Activated CD4-positive, alpha-beta T cell treated with anti-CD3 and anti-CD28 coated beads for 36 hours (primary cell): ENCODE measurements at regions not wholly inside any gene's neighbourhood (a gene's known extent, or its start where the extent isn't known, plus 50 kb on each side); places are given as distances from the start of the nearest gene placed in this dataset.
"Not testable (repeated sequence)": the region's sequence is repeated elsewhere in the genome, so short reads cannot be mapped to it uniquely, and the experiment has no call there.

Source experiments
- ATAC-seq: fragments of 200-7000 bp; cut with Tn5 transposase; one replicate; pipeline ENCODE4 v1.10.0; 2021; ENCODE audit warnings: mild to moderate bottlenecking, moderate library complexity
- CTCF ChIA-PET: fragments of 350-600 bp; sonication (Branson Sonifier 250); formaldehyde crosslinking; loops from one replicate; lab custom pipeline; 2021; ENCODE audit warnings: antibody characterized with exemption; lab: Charles Lee
- POLR2A ChIA-PET: fragments of 350-600 bp; sonication (Branson Sonifier 250); formaldehyde crosslinking; loops from one replicate; lab custom pipeline; 2021; ENCODE audit warnings: antibody characterized with exemption, inconsistent platforms; lab: Charles Lee
- DNase-seq: peaks from one replicate; pipeline ENCODE4 v3.0.0-alpha.2; 2020
- H3K27ac Mint-ChIP-seq: one replicate; pipeline ENCODE4 v1.8.0; 2021; ENCODE audit warnings: mixed read lengths
- H3K27me3 Mint-ChIP-seq: one replicate; pipeline ENCODE4 v1.8.0; 2021; ENCODE audit warnings: mixed read lengths
- H3K36me3 Mint-ChIP-seq: one replicate; pipeline ENCODE4 v1.8.0; 2021; ENCODE audit warnings: low read depth, mixed read lengths
- H3K4me1 Mint-ChIP-seq: one replicate; pipeline ENCODE4 v1.8.0; 2021; ENCODE audit warnings: mixed read lengths
- H3K4me3 Mint-ChIP-seq: one replicate; pipeline ENCODE4 v1.8.0; 2021; ENCODE audit warnings: mild to moderate bottlenecking, moderate library complexity, mixed read lengths
- H3K9me3 Mint-ChIP-seq: one replicate; pipeline ENCODE4 v1.8.0; 2021; ENCODE audit warnings: low read depth, mixed read lengths
- intact Hi-C, 2 experiments: fragments of 100-400 bp; cut with DNase I in 1 of 2; cut with micrococcal nuclease in 1 of 2; formaldehyde crosslinking; loops; one replicate each; pipeline versions ENCODE4 v1.14.2 to v1.15.1; 2022 to 2024; cut with DNase I, micrococcal nuclease

GRCh38 chr11:80722629-80723028, 1281.8 kb upstream of the TENM4 start:
- ChIA-PET CTCF (no interaction called here), POLR2A (no interaction called here)
- H3K9me3 Mint-ChIP-seq, result peaks cover 3% of the 10 kb centered on the region
- H3K4me1 Mint-ChIP-seq, result no peaks in the 10 kb centered on the region
- no peak for ATAC-seq
- H3K27ac Mint-ChIP-seq, result no peak overlapping the region
- H3K4me3 Mint-ChIP-seq, result no peak overlapping the region
- no peak for DNase-seq
- intact Hi-C loops, result no loop called here
- H3K27me3 Mint-ChIP-seq, result no peaks in the 10 kb centered on the region
- no peaks in the 10 kb centered on the region for H3K36me3 Mint-ChIP-seq

DNA sequence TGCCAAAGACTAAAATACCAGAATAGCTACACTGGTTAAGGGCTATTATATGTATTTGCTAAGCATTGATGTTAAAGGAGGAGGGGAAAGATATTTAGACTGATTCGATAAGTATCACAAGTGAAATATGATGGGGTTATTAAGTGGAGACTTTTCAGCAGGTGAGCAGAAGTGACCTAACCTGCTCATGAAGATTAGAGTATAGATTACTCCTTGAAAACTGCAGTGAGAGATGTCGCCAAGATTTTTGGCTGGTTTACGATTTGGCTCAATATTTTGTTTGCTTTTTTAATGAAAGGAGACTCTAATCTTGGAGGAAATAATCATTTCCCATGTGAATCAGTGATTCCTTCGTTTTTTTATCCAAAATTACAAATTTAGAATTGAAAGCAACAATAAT, 1279.5 kb upstream of the TENM4 start:
- CTCF ChIA-PET, result no interaction called here
- POLR2A ChIA-PET, result no interaction called here
- Mint-ChIP-seq H3K4me3 (no peak overlapping the region), H3K4me1 (no peaks in the 10 kb centered on the region), H3K27me3 (no peaks in the 10 kb centered on the region), H3K36me3 (no peaks in the 10 kb centered on the region), H3K27ac (no peak overlapping the region), H3K9me3 (peaks cover 4% of the 10 kb centered on the region)
- no peak for DNase-seq
- intact Hi-C loops, result no loop called here
- ATAC-seq, result no peak

DNA sequence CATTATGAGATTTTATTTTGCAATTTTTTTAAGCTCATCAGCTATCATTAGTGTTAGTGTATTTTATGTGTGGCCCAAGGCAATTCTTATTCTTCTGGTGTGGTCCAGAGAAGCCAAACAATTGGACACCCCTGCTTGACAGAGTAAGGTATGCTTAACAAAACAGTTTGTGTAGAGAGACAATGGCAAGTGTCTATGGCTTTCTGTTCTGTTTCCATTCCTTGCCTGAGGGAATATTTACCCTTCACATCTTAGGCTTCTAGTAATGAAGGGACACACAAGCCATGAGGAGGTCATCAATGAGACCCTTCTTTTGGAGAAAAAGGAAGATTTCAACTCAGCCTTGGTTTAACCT, 1278.4 kb upstream of the TENM4 start:
- CTCF ChIA-PET, result no interaction called here
- intact Hi-C loops, result no loop called here
- POLR2A ChIA-PET, result no interaction called here

GRCh38 chr11:80718611-80719291, 1277.9 kb upstream of the TENM4 start:
- H3K27me3 Mint-ChIP-seq, result no peaks in the 10 kb centered on the region
- ChIA-PET POLR2A (no interaction called here), CTCF (no interaction called here)
- H3K9me3 Mint-ChIP-seq, result peaks cover 8% of the 10 kb centered on the region
- DNase-seq, result no peak
- intact Hi-C loops, result no loop called here
- no peaks in the 10 kb centered on the region for H3K4me1 Mint-ChIP-seq
- no peak overlapping the region for H3K4me3 Mint-ChIP-seq
- H3K36me3 Mint-ChIP-seq, result no peaks in the 10 kb centered on the region
- H3K27ac Mint-ChIP-seq, result no peak overlapping the region
- ATAC-seq, result no peak

More for the DNA sequence above, 1278.4 kb upstream of the TENM4 start:
- H3K36me3 Mint-ChIP-seq, result no peaks in the 10 kb centered on the region
- DNase-seq (no peak), ATAC-seq (no peak)
- no peaks in the 10 kb centered on the region for H3K4me1 Mint-ChIP-seq
- no peaks in the 10 kb centered on the region for H3K27me3 Mint-ChIP-seq
- no peak overlapping the region for H3K27ac Mint-ChIP-seq
- no peak overlapping the region for H3K4me3 Mint-ChIP-seq
- H3K9me3 Mint-ChIP-seq, result peaks cover 6% of the 10 kb centered on the region

GRCh38 chr11:80702264-80702663, 1261.4 kb upstream of the TENM4 start:
- no peaks in the 10 kb centered on the region for H3K36me3 Mint-ChIP-seq
- no peaks in the 10 kb centered on the region for H3K27me3 Mint-ChIP-seq
- H3K4me3 Mint-ChIP-seq, result no peak overlapping the region
- ChIA-PET POLR2A (no interaction called here), CTCF (no interaction called here)
- H3K4me1 Mint-ChIP-seq, result no peaks in the 10 kb centered on the region
- H3K27ac Mint-ChIP-seq, result no peak overlapping the region
- DNase-seq (no peak), ATAC-seq (no peak)
- peaks cover 6% of the 10 kb centered on the region for H3K9me3 Mint-ChIP-seq
- intact Hi-C loops, result no loop called here

GRCh38 chr11:80700386-80700785, 1259.6 kb upstream of the TENM4 start:
- Mint-ChIP-seq H3K36me3 (no peaks in the 10 kb centered on the region), H3K4me1 (no peaks in the 10 kb centered on the region), H3K4me3 (no peak overlapping the region), H3K9me3 (peaks cover 3% of the 10 kb centered on the region), H3K27ac (no peak overlapping the region), H3K27me3 (no peaks in the 10 kb centered on the region)
- DNase-seq (no peak), ATAC-seq (no peak)
- ChIA-PET CTCF (no interaction called here), POLR2A (no interaction called here)
- intact Hi-C loops, result no loop called here

GRCh38 chr11:80699406-80700177, 1258.8 kb upstream of the TENM4 start:
- H3K27ac Mint-ChIP-seq, H3K9me3 Mint-ChIP-seq, intact Hi-C loops, H3K4me3 Mint-ChIP-seq, H3K36me3 Mint-ChIP-seq, H3K27me3 Mint-ChIP-seq, ATAC-seq, CTCF ChIA-PET, DNase-seq, H3K4me1 Mint-ChIP-seq, POLR2A ChIA-PET: not testable (repeated sequence)

GRCh38 chr11:80698637-80699036, 1257.8 kb upstream of the TENM4 start:
- CTCF ChIA-PET, result no interaction called here
- no peaks in the 10 kb centered on the region for H3K36me3 Mint-ChIP-seq

DNA sequence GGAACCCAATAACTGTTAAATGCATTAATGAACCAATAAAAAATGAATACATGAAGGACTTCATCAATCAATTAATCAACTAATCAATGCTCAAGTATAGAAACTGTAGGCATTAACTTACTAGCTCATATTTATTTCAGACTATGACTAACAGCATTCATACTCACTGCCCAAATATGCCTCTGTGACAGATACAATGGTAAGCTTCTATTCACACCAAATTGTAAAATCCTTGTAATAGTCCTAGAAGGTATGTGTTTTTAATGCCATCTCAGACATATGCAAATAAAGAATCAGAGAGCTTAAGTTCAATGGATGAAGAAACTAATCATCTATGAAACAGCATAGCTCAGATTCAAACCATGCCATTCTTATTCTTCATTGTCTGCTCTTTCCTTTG, 1253.6 kb upstream of the TENM4 start:
- Mint-ChIP-seq H3K36me3 (no peaks in the 10 kb centered on the region), H3K27ac (no peak overlapping the region), H3K9me3 (peaks cover 2% of the 10 kb centered on the region), H3K27me3 (no peaks in the 10 kb centered on the region), H3K4me3 (no peak overlapping the region), H3K4me1 (no peaks in the 10 kb centered on the region)
- intact Hi-C loops, result no loop called here
- DNase-seq, result no peak
- no peak for ATAC-seq
- CTCF ChIA-PET, result no interaction called here
- POLR2A ChIA-PET, result no interaction called here

More at GRCh38 chr11:80698637-80699036, 1257.8 kb upstream of the TENM4 start:
- no peaks in the 10 kb centered on the region for H3K27me3 Mint-ChIP-seq
- no peak overlapping the region for H3K27ac Mint-ChIP-seq
- H3K4me1 Mint-ChIP-seq, result no peaks in the 10 kb centered on the region
- intact Hi-C loops, result no loop called here
- DNase-seq (no peak), ATAC-seq (no peak)
- POLR2A ChIA-PET, result no interaction called here
- no peak overlapping the region for H3K4me3 Mint-ChIP-seq
- H3K9me3 Mint-ChIP-seq, result no peaks in the 10 kb centered on the region

- Mint-ChIP-seq H3K9me3 (peaks cover 5% of the 10 kb centered on the region), H3K4me1 (no peaks in the 10 kb centered on the region), H3K4me3 (no peak overlapping the region), H3K27me3 (no peaks in the 10 kb centered on the region), H3K36me3 (no peaks in the 10 kb centered on the region), H3K27ac (no peak overlapping the region)
- CTCF ChIA-PET, result no interaction called here
- no peak for ATAC-seq
- intact Hi-C loops, result no loop called here
- POLR2A ChIA-PET, result no interaction called here
- no peak for DNase-seq
These were observed 1247.1 kb upstream of the TENM4 start for GRCh38 chr11:80687941-80688340.

DNA sequence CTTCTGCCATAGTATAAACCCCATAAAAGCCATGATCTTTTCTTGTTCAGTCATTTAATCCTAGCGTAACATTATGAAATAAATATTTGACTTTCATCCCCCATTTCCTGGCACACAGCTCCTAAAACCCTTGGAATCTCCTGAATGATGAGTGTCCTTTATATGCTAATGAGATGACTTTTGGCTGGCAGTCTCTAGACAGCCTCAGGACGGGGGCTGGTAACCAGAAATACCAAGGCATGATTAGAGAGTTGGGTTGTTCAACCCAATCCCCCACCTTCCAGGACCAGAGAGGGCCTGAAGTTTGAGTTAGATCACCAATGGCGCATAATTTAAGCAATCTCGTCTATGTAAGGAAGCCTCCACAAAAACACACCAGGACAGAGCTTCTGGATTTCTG, 1246.1 kb upstream of the TENM4 start:
- DNase-seq (no peak), ATAC-seq (no peak)
- no peaks in the 10 kb centered on the region for H3K36me3 Mint-ChIP-seq
- no peaks in the 10 kb centered on the region for H3K4me1 Mint-ChIP-seq
- ChIA-PET CTCF (no interaction called here), POLR2A (no interaction called here)
- H3K9me3 Mint-ChIP-seq, result peaks cover 8% of the 10 kb centered on the region
- intact Hi-C loops, result no loop called here
- H3K27ac Mint-ChIP-seq, result no peak overlapping the region
- H3K27me3 Mint-ChIP-seq, result no peaks in the 10 kb centered on the region
- H3K4me3 Mint-ChIP-seq, result no peak overlapping the region

DNA sequence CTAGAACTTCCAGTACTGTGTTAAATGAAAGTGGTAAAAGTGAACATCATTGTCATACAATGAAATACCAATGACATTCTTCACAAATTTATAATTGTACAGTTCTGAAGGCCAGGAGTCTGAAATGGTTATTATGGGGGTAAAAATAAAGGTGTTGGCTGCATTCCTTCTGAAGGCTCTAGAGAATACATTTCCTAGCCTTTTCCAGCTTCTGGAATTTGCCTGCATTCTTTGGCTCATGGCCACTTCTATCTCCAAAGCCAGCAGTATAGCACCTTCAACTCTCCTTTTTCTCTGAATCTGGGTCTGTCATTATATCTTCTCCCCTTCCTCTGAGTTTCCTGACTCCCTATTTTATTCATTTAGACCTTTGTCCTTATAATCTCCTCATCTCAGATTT, 1232.7 kb upstream of the TENM4 start:
- CTCF ChIA-PET, result no interaction called here
- DNase-seq, result no peak
- no peak overlapping the region for H3K4me3 Mint-ChIP-seq

More for the DNA sequence above, 1232.7 kb upstream of the TENM4 start:
- intact Hi-C loops, result no loop called here
- no peaks in the 10 kb centered on the region for H3K36me3 Mint-ChIP-seq
- no peaks in the 10 kb centered on the region for H3K4me1 Mint-ChIP-seq
- ATAC-seq, result no peak
- H3K27me3 Mint-ChIP-seq, result no peaks in the 10 kb centered on the region
- POLR2A ChIA-PET, result no interaction called here
- H3K27ac Mint-ChIP-seq, result no peak overlapping the region
- H3K9me3 Mint-ChIP-seq, result peaks cover 9% of the 10 kb centered on the region
